ENCODE measurements at regions not wholly inside any gene's neighbourhood (a gene's known extent, or its start where the extent isn't known, plus 50 kb on each side); places are given as distances from the start of the nearest gene placed in this dataset.

DNA sequence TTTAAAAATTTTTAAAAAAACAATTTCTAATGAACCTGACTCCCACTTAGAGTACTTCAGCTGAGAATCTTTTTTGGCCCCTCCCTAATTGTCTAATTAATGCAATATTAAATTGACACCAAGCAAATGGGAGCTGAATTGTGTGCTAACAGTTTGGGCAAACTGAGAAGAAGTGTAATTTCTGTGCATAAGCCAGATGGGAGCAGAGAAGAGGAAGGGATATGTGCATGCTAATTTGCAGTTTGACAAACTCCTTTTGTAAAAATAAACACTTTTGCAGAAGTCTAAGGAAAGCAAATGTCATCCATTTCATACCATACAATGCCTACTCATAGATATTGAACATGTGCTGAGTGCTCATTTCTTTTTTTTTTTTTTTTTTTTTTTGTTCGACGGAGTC, 332.0 kb downstream of the CYRIA start:
- TF ChIP-seq, protein P1, sequence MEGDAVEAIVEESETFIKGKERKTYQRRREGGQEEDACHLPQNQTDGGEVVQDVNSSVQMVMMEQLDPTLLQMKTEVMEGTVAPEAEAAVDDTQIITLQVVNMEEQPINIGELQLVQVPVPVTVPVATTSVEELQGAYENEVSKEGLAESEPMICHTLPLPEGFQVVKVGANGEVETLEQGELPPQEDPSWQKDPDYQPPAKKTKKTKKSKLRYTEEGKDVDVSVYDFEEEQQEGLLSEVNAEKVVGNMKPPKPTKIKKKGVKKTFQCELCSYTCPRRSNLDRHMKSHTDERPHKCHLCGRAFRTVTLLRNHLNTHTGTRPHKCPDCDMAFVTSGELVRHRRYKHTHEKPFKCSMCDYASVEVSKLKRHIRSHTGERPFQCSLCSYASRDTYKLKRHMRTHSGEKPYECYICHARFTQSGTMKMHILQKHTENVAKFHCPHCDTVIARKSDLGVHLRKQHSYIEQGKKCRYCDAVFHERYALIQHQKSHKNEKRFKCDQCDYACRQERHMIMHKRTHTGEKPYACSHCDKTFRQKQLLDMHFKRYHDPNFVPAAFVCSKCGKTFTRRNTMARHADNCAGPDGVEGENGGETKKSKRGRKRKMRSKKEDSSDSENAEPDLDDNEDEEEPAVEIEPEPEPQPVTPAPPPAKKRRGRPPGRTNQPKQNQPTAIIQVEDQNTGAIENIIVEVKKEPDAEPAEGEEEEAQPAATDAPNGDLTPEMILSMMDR (IDR thresholded peaks at IDR 0.05; ENCODE audit: borderline replicate concordance): no peak
- H3K36me3 ChIP-seq: no peaks in the 10 kb centered on the region
- peaks cover 3% of the 10 kb centered on the region for H3K4me1 ChIP-seq
- no peak for DNase-seq
- H3K9me3 ChIP-seq (replicated peaks): peaks cover 4% of the 10 kb centered on the region
- H3K27me3 ChIP-seq (ENCODE audit: low read depth): peaks cover 28% of the 10 kb centered on the region
- intact Hi-C loops (cut with micrococcal nuclease): no loop called here
- no peak overlapping the region for H3K4me3 ChIP-seq
- H3K27ac ChIP-seq (replicated peaks): no peak overlapping the region

- Histone ChIP-seq H3K4me1 (peaks cover 3% of the 10 kb centered on the region), H3K36me3 (no peaks in the 10 kb centered on the region), H3K4me3 (no peak overlapping the region), H3K9me3 (replicated peaks) (no peaks in the 10 kb centered on the region), H3K27ac (replicated peaks) (no peak overlapping the region), H3K27me3 (ENCODE audit: low read depth) (peaks cover 23% of the 10 kb centered on the region)
- no peak for DNase-seq
- intact Hi-C loops (cut with micrococcal nuclease): no loop called here
- TF ChIP-seq, protein P1 (IDR thresholded peaks at IDR 0.05; ENCODE audit: borderline replicate concordance): no peak
These were observed 332.7 kb downstream of the CYRIA start for GRCh38 chr2:16332681-16333557.

- TF ChIP-seq, protein P1 (IDR thresholded peaks at IDR 0.05; ENCODE audit: borderline replicate concordance): no peak
- Histone ChIP-seq H3K9me3 (replicated peaks) (no peaks in the 10 kb centered on the region), H3K4me3 (no peak overlapping the region), H3K4me1 (peaks cover 3% of the 10 kb centered on the region), H3K36me3 (no peaks in the 10 kb centered on the region), H3K27ac (replicated peaks) (no peak overlapping the region), H3K27me3 (ENCODE audit: low read depth) (peaks cover 12% of the 10 kb centered on the region)
- intact Hi-C loops (cut with micrococcal nuclease): no loop called here
- no peak for DNase-seq
These were observed 333.9 kb downstream of the CYRIA start for GRCh38 chr2:16331772-16332171.

- no peaks in the 10 kb centered on the region for H3K9me3 ChIP-seq (replicated peaks)
- intact Hi-C loops (cut with micrococcal nuclease): no loop called here
- H3K27ac ChIP-seq (replicated peaks): no peak overlapping the region
- peaks cover 3% of the 10 kb centered on the region for H3K4me1 ChIP-seq
- no peaks in the 10 kb centered on the region for H3K36me3 ChIP-seq
- TF ChIP-seq, protein P1 (IDR thresholded peaks at IDR 0.05; ENCODE audit: borderline replicate concordance): no peak
- peaks cover 12% of the 10 kb centered on the region for H3K27me3 ChIP-seq (ENCODE audit: low read depth)
- peak; percentile 73 for DNase-seq
- H3K4me3 ChIP-seq: no peak overlapping the region
These were observed 334.7 kb downstream of the CYRIA start for GRCh38 chr2:16330982-16331381.

DNA sequence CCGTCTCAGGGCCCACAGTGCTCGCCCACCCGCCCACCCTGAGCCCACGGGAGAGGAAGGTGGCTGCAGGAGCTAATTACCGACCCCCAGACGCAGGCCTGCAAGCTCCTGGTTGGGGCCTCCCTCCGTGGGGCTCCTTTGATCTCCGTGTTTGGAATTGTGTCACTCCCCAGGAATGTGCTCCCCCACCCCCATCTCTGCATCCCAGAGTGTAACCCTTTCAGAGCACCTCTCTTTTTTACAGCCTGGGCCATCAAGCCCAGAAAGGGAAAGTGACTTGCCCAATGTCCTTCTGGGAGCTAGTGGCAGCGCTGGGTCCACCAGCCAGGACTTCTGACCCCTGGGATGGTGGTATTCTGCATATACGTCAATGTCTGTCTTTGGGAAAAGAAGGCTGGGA, 335.1 kb downstream of the CYRIA start:
- intact Hi-C loops (cut with micrococcal nuclease): no loop called here
- DNase-seq: no peak
- no peak overlapping the region for H3K27ac ChIP-seq (replicated peaks)
- H3K9me3 ChIP-seq (replicated peaks): no peaks in the 10 kb centered on the region
- peaks cover 9% of the 10 kb centered on the region for H3K27me3 ChIP-seq (ENCODE audit: low read depth)
- H3K36me3 ChIP-seq: no peaks in the 10 kb centered on the region
- H3K4me3 ChIP-seq: no peak overlapping the region
- H3K4me1 ChIP-seq: peaks cover 3% of the 10 kb centered on the region
- TF ChIP-seq, protein P1 (IDR thresholded peaks at IDR 0.05; ENCODE audit: borderline replicate concordance): no peak

Data from left ventricle myocardium inferior (tissue), 1 donor.